ENCODE measurements at regions not wholly inside any gene's neighbourhood (a gene's known extent, or its start where the extent isn't known, plus 50 kb on each side); places are given as distances from the start of the nearest gene placed in this dataset.

- DNase-seq: peak; percentile 5
Observed at GRCh38 chr12:88419794-88420193, 160.5 kb downstream of the KITLG start.

GRCh38 chr12:88420457-88420856 is 159.8 kb downstream of the KITLG start:
- no peak for DNase-seq

- no peak for DNase-seq
Observed at GRCh38 chr12:88424791-88425730, 155.2 kb downstream of the KITLG start.

- no peak for DNase-seq
Observed at GRCh38 chr12:88428350-88428749, 151.9 kb downstream of the KITLG start.

GRCh38 chr12:88431246-88431645 is 149.0 kb downstream of the KITLG start:
- DNase-seq: no peak

- DNase-seq: no peak
Observed at GRCh38 chr12:88432531-88433490, 147.5 kb downstream of the KITLG start.

GRCh38 chr12:88433997-88434703 is 146.1 kb downstream of the KITLG start:
- no peak for DNase-seq

GRCh38 chr12:88435334-88436076 is 144.8 kb downstream of the KITLG start:
- no peak for DNase-seq

GRCh38 chr12:88437226-88437625 is 143.0 kb downstream of the KITLG start:
- DNase-seq: no peak
